Activated naive CD4-positive, alpha-beta T cell (primary cell): ENCODE measurements at regions not wholly inside any gene's neighbourhood (a gene's known extent, or its start where the extent isn't known, plus 50 kb on each side); places are given as distances from the start of the nearest gene placed in this dataset.

Experiments
- DNase-seq, 4 experiments: peaks; one replicate each; lab custom pipeline; 2025; lab: John Stamatoyannopoulos, UW

DNA sequence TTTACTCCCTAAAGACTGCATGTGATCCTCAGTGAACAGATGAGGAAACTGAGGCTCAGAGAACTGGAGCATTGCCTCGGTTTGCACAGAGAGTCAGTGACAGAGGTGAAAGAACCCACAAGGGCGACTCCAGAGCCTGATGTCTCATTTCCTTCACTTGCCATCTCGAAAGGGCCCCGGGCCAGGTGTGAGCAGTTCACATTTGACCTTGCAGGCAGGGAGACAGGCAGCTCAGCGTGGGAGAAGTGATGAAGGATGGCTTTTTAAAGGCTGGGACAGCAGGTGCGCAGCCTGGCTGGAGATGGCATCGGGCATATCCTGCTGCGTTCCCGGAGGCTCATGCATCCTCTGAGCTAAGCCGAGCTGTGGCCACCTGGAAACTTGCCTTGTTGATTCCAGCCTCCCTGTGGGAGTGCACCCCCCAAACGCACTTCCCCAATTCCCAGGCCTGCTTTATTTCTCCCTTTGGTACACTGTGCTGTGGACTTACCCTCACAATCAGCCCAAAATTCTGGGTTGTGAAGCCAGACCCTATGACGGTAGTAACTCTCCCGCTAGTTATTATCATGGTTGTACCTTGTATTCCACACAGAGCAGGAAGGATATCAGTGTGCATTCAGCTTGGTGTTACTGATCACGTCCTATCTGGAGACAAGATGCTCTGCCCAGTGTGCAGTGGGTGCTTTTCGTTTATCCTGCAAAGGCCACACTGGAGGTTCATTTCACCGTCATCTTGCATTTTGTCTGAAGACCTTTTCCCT lies 753.2 kb upstream of the EEF2KMT start:
- no peak for DNase-seq

- no peak for DNase-seq
Observed at GRCh38 chr16:5845046-5845445, 747.5 kb upstream of the EEF2KMT start.

DNA sequence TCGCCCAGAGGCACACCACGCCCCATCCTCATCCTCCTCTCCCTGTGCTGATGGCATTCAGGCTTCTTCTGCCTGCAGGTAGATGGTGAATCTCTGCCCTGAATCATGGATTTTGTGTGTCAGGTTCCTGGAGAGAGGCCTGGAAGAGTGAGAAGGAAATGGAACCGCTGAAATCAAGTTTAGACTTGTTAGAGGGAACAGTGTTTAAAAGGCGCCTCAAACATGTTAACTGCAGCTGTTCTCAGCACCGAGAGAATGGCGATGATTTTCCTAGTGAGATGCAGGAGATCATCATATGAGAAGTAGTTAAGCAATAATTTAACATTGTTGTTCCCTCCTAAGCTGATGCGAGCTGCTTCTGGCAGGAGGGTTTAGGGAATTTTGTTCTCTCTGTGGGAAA lies 744.4 kb upstream of the EEF2KMT start:
- no peak for DNase-seq

DNA sequence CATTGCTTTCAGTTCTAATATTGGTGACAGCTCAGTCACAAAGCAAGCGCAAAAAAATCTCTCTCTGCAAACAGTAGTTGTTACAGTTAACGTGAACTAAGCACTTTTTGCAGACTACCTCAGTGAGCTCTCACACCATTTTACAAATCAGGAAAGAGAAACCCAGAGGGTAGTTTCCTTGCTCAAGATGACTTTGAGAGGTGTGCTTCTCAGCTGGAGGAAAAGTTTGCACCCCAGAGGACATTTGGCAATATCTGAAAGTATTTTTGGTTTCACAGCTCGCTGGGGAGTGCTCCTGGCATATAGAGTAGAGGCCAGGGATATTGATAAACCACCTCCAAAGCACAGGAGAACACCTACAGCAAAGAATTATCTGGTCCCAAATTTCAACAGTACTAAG lies 741.1 kb upstream of the EEF2KMT start:
- no peak for DNase-seq

- DNase-seq = no peak
Observed at GRCh38 chr16:5838071-5838470, 740.5 kb upstream of the EEF2KMT start.

GRCh38 chr16:5837007-5837670 lies 739.5 kb upstream of the EEF2KMT start:
- no peak for DNase-seq

GRCh38 chr16:5835876-5836275 lies 738.3 kb upstream of the EEF2KMT start:
- DNase-seq = no peak

DNA sequence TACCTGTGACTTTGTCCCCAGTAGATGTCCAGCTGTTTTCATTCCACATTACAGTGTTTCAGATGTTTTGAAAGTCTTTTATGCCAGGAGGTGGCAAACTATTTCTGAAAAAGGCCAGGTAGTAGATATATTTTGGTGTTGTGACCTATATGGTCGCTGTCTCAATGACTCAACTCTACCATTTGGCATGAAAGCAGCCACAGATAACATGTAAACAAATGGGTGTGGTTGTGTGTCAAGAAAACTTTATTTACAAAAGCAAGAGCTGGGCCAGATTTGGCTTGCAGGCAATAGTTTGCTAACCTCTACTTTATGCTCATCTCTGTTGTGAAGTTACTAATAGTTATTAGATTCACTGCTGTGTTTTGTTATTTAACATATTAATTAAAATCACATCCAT lies 728.7 kb upstream of the EEF2KMT start:
- DNase-seq = no peak

DNA sequence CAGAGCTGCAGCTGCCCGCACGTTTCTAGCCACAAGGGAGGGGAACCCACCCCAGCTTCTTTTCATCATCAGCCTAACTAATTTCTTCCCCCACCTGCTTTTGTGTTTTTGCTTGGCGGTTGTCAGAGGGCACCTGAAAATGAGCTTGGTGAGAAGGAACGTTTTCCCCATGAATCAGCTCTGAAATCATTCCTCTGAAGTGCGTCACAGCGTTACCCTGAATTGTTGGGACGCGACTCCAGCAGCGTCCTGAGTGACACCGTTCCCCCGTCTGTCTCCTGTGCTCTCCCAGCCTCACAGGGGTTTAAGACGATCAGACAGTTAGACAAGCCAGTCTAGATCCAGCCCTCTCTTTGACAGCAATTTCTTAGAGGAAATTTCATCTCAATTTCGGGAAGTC lies 722.9 kb upstream of the EEF2KMT start:
- no peak for DNase-seq

DNA sequence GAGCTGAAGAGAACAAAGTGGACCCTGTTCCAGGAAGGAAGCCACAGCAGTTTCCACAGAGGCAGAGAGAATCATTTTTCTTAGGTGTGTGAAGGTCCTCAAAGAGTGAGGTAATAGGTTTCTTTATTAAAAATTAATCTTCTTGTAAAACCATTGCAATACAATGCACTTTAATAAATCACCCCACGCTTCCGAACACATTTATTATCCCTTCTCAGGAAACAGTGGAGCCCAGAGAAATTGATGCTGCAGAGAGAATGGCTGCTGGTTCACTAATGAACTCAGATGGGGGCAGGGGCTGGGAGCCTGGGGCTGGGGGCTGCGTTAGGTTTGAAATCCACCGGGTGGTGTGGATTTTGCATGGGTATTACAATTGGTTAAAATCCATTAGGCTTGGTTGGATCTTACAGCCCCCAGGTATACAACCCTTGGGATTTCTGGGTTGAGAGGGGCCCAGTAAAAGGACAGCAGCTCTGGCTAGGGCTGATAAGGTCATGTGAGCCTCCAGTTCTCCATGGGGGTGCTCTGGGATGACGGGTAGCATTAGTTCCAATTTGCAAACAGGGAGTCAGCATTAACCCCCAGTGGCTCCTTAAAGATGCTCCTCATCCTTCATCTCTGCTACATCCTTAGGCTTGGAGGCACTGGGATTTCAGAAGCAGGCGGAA lies 718.1 kb upstream of the EEF2KMT start:
- no peak for DNase-seq

DNA sequence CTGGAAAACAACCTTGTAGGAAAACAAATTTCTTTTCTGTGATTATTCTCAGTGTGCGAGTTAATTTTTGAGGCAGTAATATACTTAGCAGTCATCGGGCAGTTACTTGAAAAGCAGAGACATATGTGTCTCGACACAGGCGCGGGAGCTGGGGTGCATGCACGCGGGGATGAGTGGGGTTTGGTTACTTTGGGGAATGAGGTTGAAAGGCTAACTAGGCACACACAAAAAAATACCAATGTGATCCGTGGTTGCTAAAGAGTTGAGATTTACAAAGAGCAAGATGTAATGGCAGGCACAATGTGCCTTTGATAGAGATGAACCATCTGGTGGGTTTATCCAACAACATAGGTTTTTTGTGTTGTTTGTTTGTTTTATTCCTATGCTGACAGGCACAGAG lies 703.8 kb upstream of the EEF2KMT start:
- no peak for DNase-seq

GRCh38 chr16:5793556-5793955 lies 696.0 kb upstream of the EEF2KMT start:
- DNase-seq = no peak

- DNase-seq = no peak
Observed at GRCh38 chr16:5791011-5791657, 693.5 kb upstream of the EEF2KMT start.

DNA sequence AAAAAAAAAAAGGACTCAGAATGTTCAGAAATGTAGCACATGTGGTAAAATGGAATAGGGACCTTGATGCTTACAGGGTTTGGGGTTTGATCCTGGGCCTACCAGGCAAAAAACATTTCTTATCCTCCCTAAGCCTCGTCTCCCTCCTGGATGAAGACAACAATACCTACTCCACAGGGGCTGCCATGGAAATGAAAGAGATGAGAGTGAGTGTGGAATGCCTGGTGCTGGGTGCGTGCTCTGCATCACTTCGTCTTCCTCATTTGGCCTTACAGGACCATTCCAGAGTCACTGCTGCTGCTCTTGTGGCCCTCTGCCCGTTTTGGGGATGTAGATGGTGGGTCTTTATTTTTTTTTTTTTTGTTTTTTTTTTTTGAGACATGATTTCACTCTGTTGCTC lies 692.9 kb upstream of the EEF2KMT start:
- no peak for DNase-seq

DNA sequence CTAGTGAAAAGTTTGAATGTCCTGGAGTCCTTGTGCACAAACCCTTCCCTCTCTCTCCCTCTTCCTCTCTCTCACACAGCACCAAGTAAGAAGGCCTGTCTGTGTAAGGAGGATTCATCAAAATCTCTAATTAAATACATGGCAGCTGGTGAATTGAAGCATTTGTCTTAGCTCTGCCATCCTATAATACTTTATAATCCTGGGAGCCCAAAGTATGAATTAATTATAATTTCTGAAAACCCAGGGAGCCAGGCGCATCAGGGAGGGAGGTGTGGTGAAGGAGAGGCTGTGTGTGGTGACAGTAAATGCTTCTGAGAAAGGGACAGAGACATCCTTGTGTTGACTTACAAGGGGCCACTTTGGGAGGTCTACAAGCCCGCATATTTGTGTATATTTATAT lies 691.4 kb upstream of the EEF2KMT start:
- no peak for DNase-seq

- DNase-seq = no peak
Observed at GRCh38 chr16:5781436-5781835, 683.8 kb upstream of the EEF2KMT start.

GRCh38 chr16:5776876-5777275 lies 679.3 kb upstream of the EEF2KMT start:
- DNase-seq = no peak

DNA sequence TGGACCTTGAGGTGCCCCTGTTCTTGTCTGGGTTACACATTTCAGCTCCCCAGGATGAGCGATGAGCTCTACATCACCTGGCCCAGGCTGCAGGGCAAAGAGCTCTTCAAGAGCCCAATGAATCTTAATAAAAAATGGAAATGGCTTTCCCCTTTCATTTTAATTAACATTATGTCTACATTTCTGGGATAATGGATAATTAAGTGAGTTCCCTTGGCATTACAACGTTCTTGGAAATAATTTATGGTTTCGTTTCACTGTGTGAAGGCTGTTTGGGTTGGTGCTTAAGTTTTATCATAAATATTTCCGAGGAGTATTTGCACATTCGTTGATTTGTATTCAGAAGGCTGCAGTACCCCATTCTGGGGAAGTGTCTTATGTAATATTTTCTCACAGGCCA lies 678.3 kb upstream of the EEF2KMT start:
- DNase-seq = no peak

GRCh38 chr16:5770118-5770517 lies 672.5 kb upstream of the EEF2KMT start:
- no peak for DNase-seq

DNA sequence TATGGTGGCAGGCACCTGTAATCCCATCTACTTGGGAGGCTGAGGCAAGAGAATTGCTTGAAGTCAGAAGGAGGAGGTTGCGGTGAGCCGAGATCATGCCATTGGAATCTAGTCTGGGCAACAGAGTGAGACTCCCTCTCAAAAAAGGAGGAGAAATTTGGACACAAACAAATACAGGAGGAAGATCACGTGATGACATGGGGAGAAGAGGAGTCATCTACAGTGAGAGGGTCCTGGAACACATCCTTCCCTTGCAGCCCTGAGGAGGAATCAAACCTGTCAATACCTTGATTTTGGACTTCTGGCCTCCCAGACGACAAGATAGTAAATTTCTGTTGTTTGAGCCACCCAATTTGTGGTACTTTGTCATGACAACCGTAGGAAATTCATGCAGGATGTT lies 671.9 kb upstream of the EEF2KMT start:
- no peak for DNase-seq

- no peak for DNase-seq
Observed at GRCh38 chr16:5768445-5768844, 670.9 kb upstream of the EEF2KMT start.

GRCh38 chr16:5763176-5763575 lies 665.6 kb upstream of the EEF2KMT start:
- no peak for DNase-seq

DNA sequence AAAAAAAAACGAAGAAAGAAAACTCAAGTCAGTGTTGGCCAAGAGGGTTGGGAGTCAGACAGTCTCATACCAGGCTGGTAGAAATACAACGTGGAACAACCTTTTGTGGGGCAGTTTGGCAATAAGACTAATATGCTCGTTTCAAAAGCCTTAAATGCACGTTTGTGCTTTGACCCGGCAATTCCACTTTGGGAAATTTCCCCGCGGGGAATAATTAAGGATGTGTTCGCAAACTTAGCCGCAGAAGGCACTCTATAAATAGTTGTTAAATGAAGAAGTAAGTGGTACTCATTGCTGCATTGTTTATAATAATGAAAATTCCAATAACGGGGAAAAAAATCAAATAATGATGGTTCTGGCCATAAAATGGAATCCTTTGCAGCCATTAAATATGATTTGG lies 664.8 kb upstream of the EEF2KMT start:
- DNase-seq = no peak
